ENCODE measurements at regions not wholly inside any gene's neighbourhood (a gene's known extent, or its start where the extent isn't known, plus 50 kb on each side); places are given as distances from the start of the nearest gene placed in this dataset.

DNA sequence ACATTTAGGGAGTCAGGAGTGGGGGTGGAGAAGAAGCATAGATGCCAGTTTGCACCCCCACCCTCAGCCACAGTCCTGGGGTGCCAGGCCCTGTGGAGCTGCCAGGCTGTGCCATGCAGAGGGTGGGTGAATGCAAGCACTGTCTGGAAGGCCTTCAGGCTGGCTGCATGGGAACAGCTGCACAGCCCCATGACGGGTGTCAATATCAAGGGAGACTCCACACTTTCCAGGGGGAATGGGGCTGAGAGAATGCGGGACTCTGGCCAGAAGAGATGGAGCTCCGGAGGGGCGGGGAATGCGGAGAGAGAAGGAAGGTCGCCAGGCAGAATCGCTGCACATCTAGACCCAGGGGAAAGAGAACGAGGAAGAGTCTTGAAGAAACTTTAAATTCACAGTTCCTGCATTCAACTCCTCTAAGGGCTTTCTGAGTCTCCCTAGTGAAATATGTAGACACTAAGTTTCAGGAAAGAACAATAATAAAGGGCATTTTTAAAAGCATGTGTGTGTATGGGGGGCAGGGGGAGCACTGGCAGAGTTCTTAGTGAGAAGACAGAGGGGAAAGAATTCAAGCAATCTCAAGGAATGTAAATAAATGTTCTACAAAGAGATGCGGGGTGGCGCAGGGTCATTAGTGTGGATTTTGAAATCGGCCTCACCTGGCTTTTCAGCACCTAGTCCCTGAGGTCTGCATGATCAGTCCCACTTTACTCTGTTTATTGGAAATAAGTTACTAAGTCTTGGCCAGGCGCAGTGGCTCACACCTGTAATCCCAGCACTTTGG lies 59.1 kb downstream of the BOD1 start:
- DNase-seq (ENCODE audit: low spot score): no peak

DNA sequence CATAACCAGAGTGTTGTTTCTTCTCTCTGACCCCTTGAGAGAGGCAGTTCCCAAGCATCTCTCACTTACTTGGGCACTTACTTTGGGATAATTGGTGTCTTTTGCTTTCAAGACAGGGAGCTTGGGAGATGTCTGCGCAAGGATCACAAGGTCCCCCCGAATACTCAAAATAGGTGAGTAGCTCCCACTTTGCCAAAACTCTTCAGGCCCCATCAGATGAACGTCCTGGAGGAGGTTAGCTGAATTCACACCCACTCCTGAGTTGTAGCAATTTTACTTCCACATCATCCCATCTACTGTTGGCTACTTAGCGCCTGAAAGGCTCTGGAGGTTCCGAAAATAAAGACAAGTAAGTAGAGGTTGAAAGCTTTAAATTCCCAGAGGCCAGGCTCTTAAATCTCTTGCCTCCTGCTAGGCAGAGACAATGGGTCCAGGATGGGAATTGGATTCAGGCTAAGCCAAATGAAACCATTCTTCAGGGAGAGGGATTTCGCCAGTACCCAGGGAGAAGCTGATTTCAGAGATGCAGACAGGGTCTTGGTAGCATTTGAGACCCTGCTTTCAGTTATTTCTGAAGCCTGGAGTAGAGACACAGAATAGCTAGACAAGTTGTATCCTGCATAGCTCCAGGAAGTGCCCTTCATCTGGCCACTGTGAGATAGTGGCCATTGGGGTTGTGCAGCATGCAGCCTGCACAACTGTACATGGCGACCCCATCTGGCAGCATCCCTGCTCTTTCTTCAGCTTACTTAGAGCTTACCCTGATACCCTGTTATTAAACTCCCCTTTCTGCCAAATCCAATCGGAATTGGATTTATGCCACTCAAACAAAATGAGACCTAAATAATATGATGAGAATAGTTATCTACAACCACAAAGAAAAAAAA lies 60.1 kb downstream of the BOD1 start:
- DNase-seq (ENCODE audit: low spot score): no peak

DNA sequence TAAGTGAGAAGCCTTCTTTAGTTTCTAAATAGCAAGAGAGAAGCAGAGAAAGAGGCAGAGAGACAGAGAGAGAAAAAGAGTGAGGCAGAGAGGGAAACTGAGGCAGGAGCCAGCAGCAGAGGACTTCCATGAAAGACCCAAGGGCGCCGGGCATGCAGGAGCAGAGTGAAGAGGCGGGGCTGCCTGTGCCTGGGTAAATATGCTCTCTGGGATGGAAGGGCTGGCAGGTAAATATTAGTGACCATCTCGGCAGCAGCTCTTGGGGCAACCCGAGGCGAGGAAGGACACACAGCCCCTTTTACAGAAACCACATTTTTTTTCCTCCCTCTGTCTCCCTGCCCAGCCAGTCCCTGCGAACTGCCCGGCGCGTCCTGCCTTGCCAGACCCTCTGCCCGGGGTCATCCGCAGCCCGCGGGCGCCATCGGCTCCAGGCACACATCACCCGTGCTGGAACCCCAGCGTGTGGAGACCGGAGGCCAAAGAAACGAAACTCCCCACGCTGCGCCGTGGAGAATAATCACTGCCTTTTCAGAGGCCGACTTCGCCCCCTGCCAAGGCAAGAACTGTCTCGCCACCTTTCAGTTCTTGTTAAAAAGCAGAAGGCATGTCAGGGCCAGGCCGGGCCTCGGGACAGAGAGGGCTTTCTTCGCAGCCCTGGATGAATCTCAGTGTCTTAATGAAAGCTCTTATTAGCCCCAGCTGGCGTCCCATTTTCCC lies 61.3 kb downstream of the BOD1 start:
- peak; percentile 16 for DNase-seq (ENCODE audit: low spot score)

DNA sequence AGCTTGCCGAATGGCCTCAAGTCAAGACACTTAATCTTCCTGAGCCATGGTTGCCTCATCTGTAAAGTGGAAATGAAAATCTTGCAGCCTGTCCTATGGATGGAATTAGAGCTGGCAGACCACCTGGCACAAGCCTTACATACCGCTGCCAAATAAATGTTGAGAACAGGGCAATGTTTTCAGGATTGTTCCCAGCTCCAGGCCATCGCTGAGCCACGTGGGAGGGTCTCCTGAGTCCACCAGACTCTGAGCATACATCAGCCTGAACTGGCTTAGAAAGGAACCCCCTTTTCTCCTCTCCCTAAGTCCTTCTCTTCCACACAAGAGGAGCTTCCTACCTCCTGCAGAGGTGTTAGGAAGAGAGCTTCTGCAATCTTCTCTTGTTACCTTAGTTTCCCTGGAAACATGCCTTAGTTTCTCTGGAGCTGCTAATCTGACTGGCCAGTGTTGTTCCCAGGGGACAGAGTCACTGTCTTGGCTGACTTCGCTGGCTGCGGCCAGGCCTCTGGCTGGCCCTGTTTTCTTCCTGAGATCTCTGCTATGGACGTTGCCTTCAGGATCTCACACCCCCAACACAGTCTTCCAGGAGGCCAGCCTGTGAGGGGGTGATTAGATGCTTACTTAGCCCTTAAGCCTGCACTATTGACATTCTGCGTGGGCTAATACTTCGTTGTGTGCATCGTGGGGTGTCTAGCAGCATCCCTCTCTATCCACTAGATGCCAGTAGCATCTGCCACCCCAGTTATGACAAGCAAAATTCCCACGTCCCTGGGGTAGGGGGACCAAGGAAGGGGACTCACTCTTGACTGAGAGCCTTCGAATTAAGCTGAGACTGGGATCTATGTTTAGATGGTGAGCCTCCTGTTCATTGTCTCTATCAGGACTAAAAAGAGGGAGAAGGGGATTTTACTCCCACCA lies 62.2 kb downstream of the BOD1 start:
- no peak for DNase-seq (ENCODE audit: low spot score)

DNA sequence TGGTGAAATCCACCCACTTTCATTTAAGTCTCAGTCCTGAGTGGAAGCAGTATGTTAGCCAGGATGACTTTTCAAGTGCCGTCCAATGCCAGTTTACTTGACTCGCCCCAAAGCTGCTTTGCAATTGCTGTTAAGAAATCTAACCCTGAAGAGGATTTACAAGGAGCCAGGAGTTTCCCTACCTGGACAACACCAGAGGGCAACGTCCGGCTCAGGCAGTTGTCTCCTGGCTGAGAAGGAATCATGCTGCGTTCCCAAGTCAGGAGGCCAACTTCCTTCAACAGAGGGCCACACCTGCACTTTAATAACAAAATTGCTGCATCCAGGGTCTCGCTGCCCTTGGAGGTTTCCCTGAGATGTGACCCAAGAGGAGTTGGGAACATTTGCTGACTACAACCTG lies 65.8 kb downstream of the BOD1 start:
- DNase-seq (ENCODE audit: low spot score): no peak

DNA sequence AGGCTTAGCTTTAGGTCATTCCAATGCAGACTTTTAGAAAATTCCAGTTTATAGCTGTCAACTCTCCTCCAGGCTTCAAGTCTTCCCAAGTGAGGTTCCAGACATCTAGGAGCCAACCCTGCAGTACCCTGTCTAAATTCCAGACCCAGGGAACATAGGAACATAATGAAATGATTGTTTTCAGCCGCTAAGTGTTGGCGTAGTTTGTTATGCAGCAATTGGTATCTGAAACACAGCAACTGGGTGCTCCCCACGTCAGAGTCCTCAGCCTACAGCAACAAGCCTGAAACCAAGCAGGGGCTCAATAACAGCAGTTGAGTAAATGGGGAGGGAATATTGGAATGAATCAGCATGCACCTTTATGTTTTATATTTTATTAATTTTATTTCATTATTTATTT lies 66.8 kb downstream of the BOD1 start:
- DNase-seq (ENCODE audit: low spot score): no peak

DNA sequence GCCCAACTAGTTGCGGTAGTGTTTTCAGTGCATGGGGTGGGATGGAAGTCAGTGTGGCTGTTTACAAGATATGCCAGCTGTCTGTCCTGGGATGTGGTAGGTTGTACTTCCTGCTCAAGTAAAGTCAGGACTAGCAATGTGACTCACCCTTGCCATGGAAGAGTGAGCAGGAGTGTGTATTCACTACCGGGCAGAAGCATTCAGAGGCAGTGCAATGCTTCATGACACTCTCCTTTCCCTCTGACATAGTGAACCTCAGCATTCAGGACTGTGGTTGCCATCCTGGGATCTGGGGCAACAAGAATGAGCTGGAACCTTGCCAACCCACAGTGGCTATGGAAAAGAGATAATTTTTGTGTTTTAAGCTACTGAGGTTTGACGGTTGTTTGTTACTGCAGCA lies 68.9 kb downstream of the BOD1 start:
- no peak for DNase-seq (ENCODE audit: low spot score)

DNA sequence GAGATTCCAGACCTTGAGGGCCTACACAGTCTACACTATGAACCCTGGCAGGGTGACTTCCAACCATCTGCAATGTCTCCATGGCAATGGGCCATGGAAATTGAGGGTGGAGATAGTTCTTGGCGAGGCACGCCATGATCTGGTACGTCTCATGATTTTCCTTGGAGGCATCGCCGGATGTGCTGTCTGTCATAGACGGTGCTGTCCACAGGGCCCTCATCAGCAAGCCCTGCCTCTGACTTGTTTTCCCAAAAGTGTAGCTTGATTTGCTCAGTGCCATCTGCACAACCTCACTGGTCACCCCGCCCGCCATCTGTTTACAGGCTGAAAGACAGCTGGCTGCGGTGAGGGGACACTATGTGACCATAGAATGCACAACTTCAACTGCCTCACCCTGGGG lies 73.5 kb downstream of the BOD1 start:
- no peak for DNase-seq (ENCODE audit: low spot score)

DNA sequence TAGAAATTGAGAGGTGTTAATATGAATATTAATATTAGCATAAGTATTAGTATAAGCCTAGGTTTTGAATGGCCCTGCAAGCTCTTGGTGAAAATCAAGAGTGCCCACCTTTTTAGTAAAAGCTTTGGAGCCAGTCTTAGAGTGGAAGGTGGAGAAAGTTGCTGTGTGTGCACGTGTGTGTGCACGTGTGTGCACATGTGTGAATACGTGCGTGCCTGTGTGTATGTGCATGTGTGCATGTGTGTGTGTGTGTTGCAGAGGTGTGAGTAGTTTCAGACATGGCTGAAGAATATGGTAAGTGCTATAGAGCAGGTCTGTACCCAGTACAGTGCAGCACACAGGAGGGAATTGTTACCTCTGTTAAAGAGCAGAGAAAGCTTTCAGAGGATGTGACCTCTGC lies 74.3 kb downstream of the BOD1 start:
- no peak for DNase-seq (ENCODE audit: low spot score)

DNA sequence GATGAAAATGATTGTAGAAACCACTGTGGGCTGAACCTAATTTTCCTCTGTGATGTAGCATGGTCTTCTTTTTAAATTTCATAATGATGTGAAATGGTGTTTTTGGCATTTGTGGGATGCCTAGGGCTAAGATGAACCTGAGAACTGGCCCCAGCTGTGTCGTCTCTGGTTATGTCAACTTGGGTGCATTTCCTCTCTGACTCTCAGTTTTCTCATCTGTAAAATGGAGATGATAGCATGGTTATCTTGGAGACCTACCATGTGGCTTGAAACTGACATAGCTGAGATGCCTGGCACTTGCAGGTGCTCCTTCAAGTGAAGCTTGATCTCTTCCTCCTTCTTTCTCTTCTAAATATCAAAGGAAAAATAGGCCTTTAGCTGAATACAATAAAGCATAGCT lies 77.8 kb downstream of the BOD1 start:
- no peak for DNase-seq (ENCODE audit: low spot score)

DNA sequence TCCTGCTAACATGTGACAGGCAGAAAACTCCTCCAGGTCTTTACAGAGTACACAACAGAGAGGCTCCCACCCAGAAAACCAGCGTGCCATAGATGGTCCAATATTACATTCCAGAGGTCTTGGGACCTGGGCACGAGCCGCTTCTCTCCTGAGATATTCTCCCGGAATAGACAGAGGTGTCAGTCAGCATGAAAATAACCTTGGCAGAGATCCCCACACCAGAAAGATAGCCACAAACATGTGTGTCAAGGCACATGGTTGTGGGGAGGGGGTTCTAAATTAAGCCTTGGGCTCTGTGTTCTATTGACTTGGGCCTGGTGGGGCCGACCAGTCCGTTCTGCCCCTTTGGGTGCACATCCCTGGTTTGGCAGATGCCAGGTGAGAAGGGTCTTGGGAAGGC lies 78.4 kb downstream of the BOD1 start:
- DNase-seq (ENCODE audit: low spot score): no peak

DNA sequence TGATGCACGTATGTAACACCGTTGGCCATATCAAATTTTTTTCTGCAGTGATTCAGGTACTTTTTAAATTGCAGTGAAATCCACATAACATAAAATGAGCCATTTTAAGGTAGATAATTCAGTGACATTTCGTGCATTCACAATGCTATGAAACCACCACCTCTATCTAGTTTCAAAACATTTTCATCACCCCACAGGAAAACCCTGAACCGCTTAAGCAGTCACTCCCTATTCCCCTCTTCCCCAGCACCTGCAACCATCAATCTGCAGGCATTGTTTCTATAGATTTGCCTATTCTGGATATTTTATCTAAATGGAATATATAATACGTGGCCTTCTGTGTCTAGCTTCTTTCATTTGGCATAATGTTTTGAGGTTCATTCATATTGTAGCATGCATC lies 79.2 kb downstream of the BOD1 start:
- no peak for DNase-seq (ENCODE audit: low spot score)

DNA sequence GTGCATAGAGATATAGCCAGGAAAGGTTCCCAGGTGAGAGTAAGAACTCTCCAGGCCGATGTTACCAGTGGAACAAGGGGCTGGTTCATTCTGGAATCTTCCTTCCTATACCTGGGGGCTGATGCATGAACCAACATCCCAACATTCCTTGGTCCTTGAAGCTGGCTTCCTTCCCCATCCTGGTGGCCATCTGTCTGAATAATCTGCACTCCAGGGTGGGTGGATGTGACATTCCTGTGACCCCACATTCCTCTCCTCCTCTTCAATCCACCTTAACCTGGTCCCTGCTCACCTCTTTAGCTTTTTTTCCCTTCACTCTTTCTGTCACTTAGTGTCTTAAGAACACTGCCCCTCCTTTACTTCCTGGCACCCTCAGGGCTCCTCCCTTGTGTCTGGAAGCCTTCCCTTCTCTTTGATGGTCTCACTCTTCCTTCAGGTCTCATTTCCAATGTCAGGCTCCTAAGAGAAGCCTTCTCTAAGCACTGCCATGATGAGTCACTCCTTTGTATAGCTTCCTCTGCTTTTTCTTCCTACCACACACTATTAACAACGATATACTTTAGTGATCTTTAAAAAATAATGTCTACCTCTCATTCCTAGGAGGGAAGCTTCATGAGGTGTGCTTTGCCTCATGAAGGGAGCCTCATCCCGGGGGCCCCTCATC lies 80.3 kb downstream of the BOD1 start:
- no peak for DNase-seq (ENCODE audit: low spot score)

DNA sequence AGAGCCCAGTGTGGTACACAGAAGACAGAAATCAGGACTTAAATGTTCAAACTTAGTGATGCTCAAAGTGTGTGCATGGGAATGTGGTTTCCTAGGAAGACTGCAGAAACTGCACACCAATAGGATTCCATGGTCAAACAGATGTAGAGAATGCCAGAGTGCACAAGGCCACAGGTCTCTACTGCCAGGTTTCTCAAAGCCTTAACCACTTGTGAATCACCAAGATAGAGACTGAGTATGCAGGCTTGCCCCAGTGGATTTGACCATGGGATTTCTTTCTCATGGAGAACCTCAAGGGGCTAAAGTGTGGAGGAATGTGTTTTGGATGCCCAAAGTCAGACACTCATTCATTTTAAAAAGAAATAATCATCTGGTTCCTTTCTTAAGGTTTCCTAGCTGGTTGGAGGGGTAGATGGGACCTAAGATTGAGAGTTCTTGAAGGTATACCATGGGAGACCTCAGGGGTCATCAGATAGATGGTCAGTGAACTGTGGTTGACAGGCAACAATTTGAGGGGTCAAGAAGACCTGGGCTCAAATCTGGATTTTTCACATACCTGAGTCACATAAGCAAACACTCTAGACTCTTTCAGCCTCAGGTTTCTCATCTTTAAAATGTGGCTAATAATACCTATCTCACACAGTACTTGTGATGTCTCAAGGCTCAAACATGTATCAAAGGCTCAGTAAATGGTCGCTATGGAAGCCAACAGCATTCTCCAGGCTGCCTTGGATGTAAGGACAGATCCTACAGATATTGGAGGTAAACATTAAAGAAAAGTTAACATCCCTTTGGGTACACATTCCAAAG lies 81.1 kb downstream of the BOD1 start:
- DNase-seq (ENCODE audit: low spot score): no peak

DNA sequence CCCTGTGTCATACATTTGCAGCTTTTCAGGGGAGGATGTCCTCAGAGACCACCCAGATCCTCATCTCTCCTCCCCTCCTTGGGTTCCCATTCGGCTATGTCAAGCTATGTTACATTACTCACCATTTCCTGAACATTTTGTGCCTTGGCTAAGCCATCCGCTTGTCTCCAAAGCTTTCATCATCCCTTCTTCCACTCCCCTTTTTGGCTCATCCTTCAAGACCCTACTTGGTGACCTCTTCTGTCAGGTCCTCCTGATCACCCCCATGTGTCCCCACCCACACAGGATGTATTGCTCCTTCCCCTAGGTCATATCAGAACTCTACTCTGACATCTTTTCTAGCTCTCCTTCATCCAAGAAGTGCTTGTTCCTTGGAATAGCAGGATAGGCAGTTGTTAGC lies 81.8 kb downstream of the BOD1 start:
- DNase-seq (ENCODE audit: low spot score): no peak

DNA sequence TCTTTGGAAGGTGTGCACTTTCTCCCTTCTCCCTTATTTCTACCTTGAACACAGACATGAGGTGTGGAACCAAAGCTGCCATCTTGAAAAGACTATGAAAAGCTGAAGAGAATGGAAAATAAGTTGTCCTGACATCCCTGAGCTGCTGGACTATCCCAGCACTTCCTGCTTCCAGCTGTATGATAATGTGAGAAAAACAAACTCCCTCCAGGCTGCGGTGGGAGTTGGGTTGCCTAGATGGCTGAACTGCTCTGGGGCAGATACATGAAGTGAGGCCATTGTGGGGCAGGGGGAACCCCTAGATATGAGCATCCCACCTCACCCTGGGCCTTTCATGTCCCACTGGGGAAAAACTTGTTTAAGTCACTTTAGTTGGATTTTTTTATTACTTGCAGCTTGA lies 82.4 kb downstream of the BOD1 start:
- no peak for DNase-seq (ENCODE audit: low spot score)

DNA sequence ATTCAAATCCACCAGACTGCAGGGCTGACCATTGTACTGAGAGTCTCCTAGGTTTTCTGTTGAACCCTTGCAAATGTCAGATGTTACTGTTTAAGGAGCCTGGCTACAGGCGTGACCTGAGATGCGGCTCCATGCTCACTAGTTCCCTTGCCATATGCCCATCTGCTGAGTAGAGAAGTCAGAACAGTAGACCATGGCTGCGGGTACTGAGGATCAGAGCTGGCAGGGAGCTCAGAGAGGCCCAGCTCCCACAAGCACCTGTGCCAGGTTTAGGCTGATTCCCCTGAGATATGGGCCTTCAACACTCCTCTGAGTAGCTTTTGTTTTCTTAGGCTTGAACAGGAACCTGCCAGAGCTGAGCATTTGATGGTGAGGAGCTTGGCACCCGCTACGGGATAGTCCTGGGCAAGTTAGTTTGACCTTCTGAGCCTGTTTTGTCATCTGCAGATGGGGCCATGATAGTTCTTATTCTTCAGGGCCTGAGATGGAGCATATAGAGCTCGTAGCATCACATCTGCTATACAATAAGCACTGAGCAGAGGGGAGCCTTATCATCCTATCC lies 83.7 kb downstream of the BOD1 start:
- no peak for DNase-seq (ENCODE audit: low spot score)

DNA sequence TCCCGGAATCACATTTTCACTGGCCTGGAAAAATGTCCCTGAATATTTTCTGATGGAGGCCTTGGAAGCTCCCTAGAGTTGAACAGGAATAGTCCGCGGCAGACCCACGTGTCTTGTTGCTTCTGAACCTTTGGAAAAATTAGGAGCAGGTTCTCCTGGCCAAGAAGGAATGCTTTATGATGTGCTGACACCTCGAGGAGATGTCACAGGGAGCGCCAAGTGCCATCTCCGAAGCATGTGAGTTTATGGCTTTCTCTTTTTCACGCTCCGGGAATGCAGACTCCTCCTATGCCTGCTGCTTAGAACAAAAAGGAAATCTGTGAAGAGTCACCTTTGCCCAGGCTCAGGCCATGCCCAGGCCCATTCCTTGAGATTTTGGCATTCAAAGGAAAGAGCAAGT lies 84.6 kb downstream of the BOD1 start:
- no peak for DNase-seq (ENCODE audit: low spot score)

DNA sequence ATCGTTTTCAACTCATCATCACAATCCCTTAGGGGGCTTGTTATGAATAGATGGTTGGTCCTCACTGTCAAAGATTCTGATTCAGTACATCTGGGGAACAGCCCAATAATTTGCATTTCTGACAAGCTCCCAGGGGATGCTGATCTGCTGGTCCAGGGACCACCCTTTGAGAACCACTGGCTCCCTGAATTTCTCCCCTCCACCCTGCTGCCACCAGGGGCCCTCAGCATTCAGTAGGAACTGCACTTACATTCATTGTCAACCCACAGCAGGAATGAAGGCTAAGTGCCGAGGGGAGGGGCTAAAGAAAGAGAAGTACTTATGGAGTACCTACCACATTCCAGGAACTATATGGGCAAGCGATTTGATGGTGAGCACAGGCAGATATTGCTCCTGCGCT lies 85.9 kb downstream of the BOD1 start:
- DNase-seq (ENCODE audit: low spot score): no peak

DNA sequence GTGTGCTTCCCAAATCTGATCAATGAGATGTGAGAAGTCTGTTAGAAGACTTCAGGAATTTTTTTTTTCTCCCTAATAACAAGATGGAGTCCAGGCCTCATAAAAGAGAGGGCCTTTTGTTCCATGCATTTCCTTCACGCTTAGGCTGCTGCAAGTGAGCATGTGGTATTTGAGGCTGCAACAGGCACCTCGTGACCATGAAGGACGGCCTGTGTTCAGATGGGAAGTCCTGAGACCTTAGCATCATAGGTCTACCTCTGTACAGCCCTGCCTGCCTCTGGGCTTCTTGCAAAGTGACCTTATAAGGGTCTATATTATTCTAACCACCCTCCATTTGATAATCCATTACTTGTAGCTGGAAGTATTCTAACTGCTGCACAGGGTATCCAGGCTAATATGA lies 86.6 kb downstream of the BOD1 start:
- DNase-seq (ENCODE audit: low spot score): no peak

Measured in cerebellar cortex (tissue), 1 donor.